Stomach (tissue), 4 donors: ENCODE measurements at regions not wholly inside any gene's neighbourhood (a gene's known extent, or its start where the extent isn't known, plus 50 kb on each side); places are given as distances from the start of the nearest gene placed in this dataset.

Source experiments
- CTCF ChIP-seq, 7 experiments: fragments of 450-650 bp in 4 of 7; fragments of 200-600 bp in 3 of 7; sonication (generic) in 3 of 7; IDR thresholded peaks; one replicate each; pipeline ENCODE4 v1.5.1; 2016 to 2019; ENCODE audit warnings: antibody characterized with exemption in 7 of 7, control low read depth in 2 of 7, mild to moderate bottlenecking in 1 of 7
- POLR2A ChIP-seq, 4 donors: fragments of 450-650 bp; IDR thresholded peaks; one replicate each; pipeline ENCODE4 v1.6.1; 2016; ENCODE audit warnings: antibody characterized with exemption in 4 of 4, control low read depth in 2 of 4, mild to moderate bottlenecking in 1 of 4, moderate library complexity in 1 of 4
- POLR2AphosphoS5 ChIP-seq, 3 donors: sonication (generic); formaldehyde crosslinking; IDR thresholded peaks; one replicate each; pipeline ENCODE4 v1.6.1; 2016; ENCODE audit warnings: antibody characterized with exemption in 3 of 3

DNA sequence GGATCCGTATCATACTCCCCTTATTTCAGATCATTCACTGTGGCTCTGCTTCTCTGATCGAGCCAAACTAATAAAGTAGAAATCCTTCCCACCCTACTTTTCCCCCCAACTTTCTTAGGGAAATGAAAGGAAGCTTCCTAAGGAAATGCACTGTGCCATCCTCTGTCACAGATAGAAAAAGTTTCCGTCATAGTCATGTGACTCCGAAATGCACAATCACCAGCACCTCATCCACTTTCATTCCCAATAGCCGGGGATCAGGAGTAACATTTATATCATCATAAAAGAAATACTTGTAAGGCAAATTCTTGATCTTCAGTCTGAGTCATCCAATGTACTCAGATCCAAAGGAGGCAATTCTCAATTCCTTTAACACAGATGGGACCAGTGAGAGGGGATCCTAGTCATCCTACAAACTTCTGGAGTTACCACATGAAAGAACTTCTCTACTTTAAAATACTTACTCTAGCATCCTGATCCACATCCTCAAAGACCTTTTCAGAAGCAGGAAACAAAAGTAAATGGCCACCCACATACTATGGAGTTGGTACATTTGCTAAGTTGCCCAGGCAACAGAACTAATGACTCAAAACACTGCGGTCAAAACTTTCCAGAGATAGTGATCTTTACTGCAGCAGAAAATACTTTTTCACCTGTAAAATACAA lies 97.8 kb upstream of the ZC3H11B start:
- TF ChIP-seq CTCF (IDR thresholded peaks at IDR 0.05) (no peak), POLR2A (IDR thresholded peaks at IDR 0.05) (no peak), POLR2AphosphoS5 (IDR thresholded peaks at IDR 0.05) (no peak)
